Tibial nerve (tissue), 4 donors: ENCODE measurements at regions not wholly inside any gene's neighbourhood (a gene's known extent, or its start where the extent isn't known, plus 50 kb on each side); places are given as distances from the start of the nearest gene placed in this dataset.

ENCODE experiments used
- EP300 ChIP-seq, 2 donors: sonication (generic); formaldehyde crosslinking; IDR thresholded peaks; one replicate each; pipeline ENCODE4 v1.6.1; 2017; ENCODE audit warnings: antibody characterized with exemption in 2 of 2, mild to moderate bottlenecking in 1 of 2
- TF ChIP-seq, protein P1 (sequence below), 5 experiments: fragments of 200-600 bp in 3 of 5; fragments of 450-650 bp in 2 of 5; sonication (generic) in 3 of 5; IDR thresholded peaks; one replicate each; pipeline ENCODE4 v1.5.1; 2016 to 2019; ENCODE audit warnings: antibody characterized with exemption in 5 of 5, mild to moderate bottlenecking in 3 of 5, moderate library complexity in 2 of 5

DNA sequence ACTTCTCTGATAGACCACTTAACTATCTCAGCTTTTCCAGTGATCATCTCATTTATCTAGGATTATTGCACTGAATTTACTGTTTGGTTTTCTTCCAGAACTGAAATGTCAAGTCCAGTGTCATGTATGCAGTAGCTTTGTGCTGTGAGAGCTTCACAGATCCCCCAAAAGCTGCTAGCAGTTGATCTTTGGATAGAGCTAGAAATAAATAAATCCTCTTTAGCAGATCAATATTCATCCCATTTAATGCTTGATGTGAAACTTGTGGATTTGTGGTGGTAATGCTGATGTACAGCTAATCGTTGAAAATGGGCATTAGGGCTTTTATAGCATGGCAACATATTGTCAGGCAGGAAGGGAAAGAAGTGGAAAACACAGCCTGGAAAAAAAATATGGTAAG lies 509.6 kb upstream of the FAM241A start:
- TF ChIP-seq, protein P1, sequence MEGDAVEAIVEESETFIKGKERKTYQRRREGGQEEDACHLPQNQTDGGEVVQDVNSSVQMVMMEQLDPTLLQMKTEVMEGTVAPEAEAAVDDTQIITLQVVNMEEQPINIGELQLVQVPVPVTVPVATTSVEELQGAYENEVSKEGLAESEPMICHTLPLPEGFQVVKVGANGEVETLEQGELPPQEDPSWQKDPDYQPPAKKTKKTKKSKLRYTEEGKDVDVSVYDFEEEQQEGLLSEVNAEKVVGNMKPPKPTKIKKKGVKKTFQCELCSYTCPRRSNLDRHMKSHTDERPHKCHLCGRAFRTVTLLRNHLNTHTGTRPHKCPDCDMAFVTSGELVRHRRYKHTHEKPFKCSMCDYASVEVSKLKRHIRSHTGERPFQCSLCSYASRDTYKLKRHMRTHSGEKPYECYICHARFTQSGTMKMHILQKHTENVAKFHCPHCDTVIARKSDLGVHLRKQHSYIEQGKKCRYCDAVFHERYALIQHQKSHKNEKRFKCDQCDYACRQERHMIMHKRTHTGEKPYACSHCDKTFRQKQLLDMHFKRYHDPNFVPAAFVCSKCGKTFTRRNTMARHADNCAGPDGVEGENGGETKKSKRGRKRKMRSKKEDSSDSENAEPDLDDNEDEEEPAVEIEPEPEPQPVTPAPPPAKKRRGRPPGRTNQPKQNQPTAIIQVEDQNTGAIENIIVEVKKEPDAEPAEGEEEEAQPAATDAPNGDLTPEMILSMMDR (IDR thresholded peaks at IDR 0.05): no peak
- no peak for TF ChIP-seq EP300 (IDR thresholded peaks at IDR 0.05)
